ENCODE measurements at regions not wholly inside any gene's neighbourhood (a gene's known extent, or its start where the extent isn't known, plus 50 kb on each side); places are given as distances from the start of the nearest gene placed in this dataset.

GRCh38 chr9:87135074-87135473 lies 187.8 kb upstream of the GAS1 start:
- intact Hi-C loops (cut with DNase I) = no loop called here
- no peak overlapping the region for H3K27ac ChIP-seq (replicated peaks in 1 of 4)
- WGBS = 98% methylated on average over 2 of the region's 2 CpGs
- no peaks in the 10 kb centered on the region for H3K36me3 ChIP-seq
- no peak for DNase-seq (ENCODE audit: extremely low spot score)
- no peaks in the 10 kb centered on the region for H3K27me3 ChIP-seq
- H3K9me3 ChIP-seq = no peaks in the 10 kb centered on the region
- H3K4me1 ChIP-seq = peaks cover 0 to 7% (median 6%) of the 10 kb centered on the region in 4 donors
- no peak overlapping the region for H3K4me3 ChIP-seq
- TF ChIP-seq CTCF (IDR thresholded peaks at IDR 0.05) (no peak), POLR2AphosphoS5 (IDR thresholded peaks at IDR 0.05) (no peak), EP300 (IDR thresholded peaks at IDR 0.05) (no peak), POLR2A (IDR thresholded peaks at IDR 0.05; ENCODE audit: low read depth) (no peak)

GRCh38 chr9:87137718-87138117 lies 190.4 kb upstream of the GAS1 start:
- H3K36me3 ChIP-seq = no peaks in the 10 kb centered on the region
- H3K9me3 ChIP-seq = no peaks in the 10 kb centered on the region
- WGBS = 57% methylated on average over 4 of the region's 4 CpGs
- peaks cover 0 to 7% (median 6%) of the 10 kb centered on the region in 4 donors for H3K4me1 ChIP-seq
- DNase-seq (ENCODE audit: extremely low spot score) = peak; percentile 87
- no peak overlapping the region for H3K27ac ChIP-seq (replicated peaks in 1 of 4)
- intact Hi-C loops (cut with DNase I) = no loop called here
- no peaks in the 10 kb centered on the region for H3K27me3 ChIP-seq
- TF ChIP-seq POLR2AphosphoS5 (IDR thresholded peaks at IDR 0.05) (no peak), POLR2A (IDR thresholded peaks at IDR 0.05; ENCODE audit: low read depth) (no peak), EP300 (IDR thresholded peaks at IDR 0.05) (no peak), CTCF (IDR thresholded peaks at IDR 0.05) (no peak)
- H3K4me3 ChIP-seq = no peak overlapping the region

GRCh38 chr9:87138128-87139040 lies 191.1 kb upstream of the GAS1 start:
- peak; percentile 8 for DNase-seq (ENCODE audit: extremely low spot score)
- intact Hi-C loops (cut with DNase I) = no loop called here
- H3K36me3 ChIP-seq = no peaks in the 10 kb centered on the region
- H3K9me3 ChIP-seq = no peaks in the 10 kb centered on the region
- H3K4me3 ChIP-seq = no peak overlapping the region
- H3K4me1 ChIP-seq = peaks cover 0 to 7% (median 6%) of the 10 kb centered on the region in 4 donors
- H3K27me3 ChIP-seq = no peaks in the 10 kb centered on the region
- WGBS = 78% methylated on average over 1 of the region's 1 CpG
- TF ChIP-seq EP300 (IDR thresholded peaks at IDR 0.05) = no peak
- no peak for TF ChIP-seq CTCF (IDR thresholded peaks at IDR 0.05)
- no peak for TF ChIP-seq POLR2AphosphoS5 (IDR thresholded peaks at IDR 0.05)
- TF ChIP-seq POLR2A (IDR thresholded peaks at IDR 0.05; ENCODE audit: low read depth) = no peak
- H3K27ac ChIP-seq (replicated peaks in 1 of 4) = no peak overlapping the region

- WGBS = 72% methylated on average over 4 of the region's 4 CpGs
- intact Hi-C loops (cut with DNase I) = no loop called here
- Histone ChIP-seq H3K4me1 (peaks cover 0 to 7% (median 6%) of the 10 kb centered on the region in 4 donors), H3K9me3 (no peaks in the 10 kb centered on the region), H3K36me3 (no peaks in the 10 kb centered on the region), H3K27ac (replicated peaks in 1 of 4) (no peak overlapping the region), H3K4me3 (no peak overlapping the region), H3K27me3 (no peaks in the 10 kb centered on the region)
- TF ChIP-seq CTCF (IDR thresholded peaks at IDR 0.05) (no peak), POLR2AphosphoS5 (IDR thresholded peaks at IDR 0.05) (no peak), EP300 (IDR thresholded peaks at IDR 0.05) (no peak), POLR2A (IDR thresholded peaks at IDR 0.05; ENCODE audit: low read depth) (no peak)
- DNase-seq (ENCODE audit: extremely low spot score) = peak; percentile 39
Measured at GRCh38 chr9:87139099-87139730, 191.9 kb upstream of the GAS1 start.

All from esophagus muscularis mucosa (tissue), 4 donors.